CD14-positive monocyte (primary cell): ENCODE measurements at regions not wholly inside any gene's neighbourhood (a gene's known extent, or its start where the extent isn't known, plus 50 kb on each side); places are given as distances from the start of the nearest gene placed in this dataset.

Experiments
- DNase-seq, 3 donors: peaks; one replicate each; pipeline ENCODE4 v3.0.0-alpha.2; 2011 to 2022
- H2AFZ ChIP-seq: 2 replicates; pipeline ENCODE4 v1.6.0; 2012; ENCODE audit warnings: mild to moderate bottlenecking, low read depth, low read length, inconsistent platforms; ENCODE audit not compliant: insufficient read depth, poor library complexity, severe bottlenecking
- H3K27ac ChIP-seq, 2 donors: 1 replicate in 1 of 2; 2 replicates in 1 of 2; pipeline ENCODE4 v1.5.1; 2012 to 2013; ENCODE audit warnings: low read length in 2 of 2, control low read depth in 1 of 2, inconsistent platforms in 1 of 2, low read depth in 1 of 2, mild to moderate bottlenecking in 1 of 2
- H3K27me3 ChIP-seq, 2 donors: one replicate each; pipeline versions ENCODE4 v1.6.0 to v1.6.1; 2011 to 2013; ENCODE audit warnings: low read length in 2 of 2; ENCODE audit not compliant: control insufficient read depth in 2 of 2, insufficient read depth in 2 of 2
- H3K36me3 ChIP-seq, 2 donors: replicated peaks in 1 of 2; 1 replicate in 1 of 2; 2 replicates in 1 of 2; pipeline versions ENCODE4 v1.5.1 to v1.6.1; 2012 to 2013; ENCODE audit warnings: low read length in 2 of 2, control low read depth in 1 of 2, inconsistent platforms in 1 of 2, mild to moderate bottlenecking in 1 of 2; ENCODE audit not compliant: insufficient read depth in 2 of 2, control insufficient read depth in 1 of 2
- H3K4me1 ChIP-seq, 2 donors: 1 replicate in 1 of 2; 2 replicates in 1 of 2; pipeline versions ENCODE4 v1.5.1 to v1.6.1; 2012 to 2013; ENCODE audit warnings: low read length in 2 of 2, control low read depth in 1 of 2, inconsistent platforms in 1 of 2, mild to moderate bottlenecking in 1 of 2, moderate library complexity in 1 of 2; ENCODE audit not compliant: insufficient read depth in 2 of 2, control insufficient read depth in 1 of 2
- H3K4me2 ChIP-seq: replicated peaks from 2 replicates; pipeline ENCODE3; 2012; ENCODE audit warnings: low read length, moderate library complexity, mild to moderate bottlenecking; ENCODE audit not compliant: poor library complexity, severe bottlenecking; ENCODE audit errors: extremely low read depth
- H3K4me3 ChIP-seq, 3 experiments: fragments of 200-600 bp in 1 of 3; sonication (generic) in 1 of 3; replicated peaks in 1 of 3; 1 replicate in 2 of 3; 2 replicates in 1 of 3; pipeline ENCODE4 v1.5.1; 2011 to 2013; ENCODE audit warnings: low read length in 3 of 3, mild to moderate bottlenecking in 3 of 3, control low read depth in 2 of 3, low read depth in 2 of 3, inconsistent platforms in 1 of 3, moderate library complexity in 1 of 3
- H3K79me2 ChIP-seq: 2 replicates; pipeline ENCODE4 v1.6.0; 2012; ENCODE audit warnings: mild to moderate bottlenecking, control low read depth, inconsistent platforms, low read length, moderate library complexity; ENCODE audit not compliant: insufficient read depth
- H3K9ac ChIP-seq: 2 replicates; pipeline ENCODE4 v1.6.0; 2017; ENCODE audit warnings: low read length, mild to moderate bottlenecking; ENCODE audit not compliant: insufficient read depth, poor library complexity, severe bottlenecking
- H3K9me3 ChIP-seq, 2 donors: replicated peaks in 1 of 2; 1 replicate in 1 of 2; 2 replicates in 1 of 2; pipeline versions ENCODE4 v1.5.1 to v1.6.1; 2012 to 2013; ENCODE audit warnings: low read length in 2 of 2, control low read depth in 1 of 2; ENCODE audit not compliant: control insufficient read depth in 1 of 2, insufficient read depth in 1 of 2
- H4K20me1 ChIP-seq: 2 replicates; pipeline ENCODE4 v1.6.0; 2012; ENCODE audit warnings: mild to moderate bottlenecking, low read length, control low read depth, moderate library complexity; ENCODE audit not compliant: insufficient read depth
- H3K27ac Mint-ChIP-seq, 7 donors: one replicate each; pipeline ENCODE4 v1.8.0; 2020; ENCODE audit warnings: mild to moderate bottlenecking in 7 of 7, mixed read lengths in 7 of 7, moderate library complexity in 6 of 7, inconsistent platforms in 2 of 7
- H3K27me3 Mint-ChIP-seq, 3 donors: one replicate each; pipeline ENCODE4 v1.8.0; 2021 to 2022; ENCODE audit warnings: low read depth in 3 of 3, mild to moderate bottlenecking in 3 of 3, mixed read lengths in 3 of 3, moderate library complexity in 3 of 3, inconsistent platforms in 1 of 3
- H3K36me3 Mint-ChIP-seq, 2 donors: one replicate each; pipeline ENCODE4 v1.8.0; 2020; ENCODE audit warnings: mixed read lengths in 2 of 2, inconsistent platforms in 1 of 2, mild to moderate bottlenecking in 1 of 2
- H3K4me1 Mint-ChIP-seq: one replicate; pipeline ENCODE4 v1.8.0; 2020; ENCODE audit warnings: mild to moderate bottlenecking, mixed read lengths
- H3K4me3 Mint-ChIP-seq, 2 donors: one replicate each; pipeline ENCODE4 v1.8.0; 2020; ENCODE audit warnings: mild to moderate bottlenecking in 2 of 2, mixed read lengths in 2 of 2, moderate library complexity in 1 of 2
- H3K9me3 Mint-ChIP-seq, 7 donors: one replicate each; pipeline ENCODE4 v1.8.0; 2020 to 2022; ENCODE audit warnings: mixed read lengths in 7 of 7, mild to moderate bottlenecking in 6 of 7, moderate library complexity in 6 of 7, inconsistent platforms in 2 of 7
- CTCF ChIP-seq: fragments of 200-600 bp; IDR thresholded peaks from one replicate; pipeline ENCODE4 v1.8.0; 2022; ENCODE audit warnings: antibody characterized with exemption, mild to moderate bottlenecking
- WGBS: methylation state at CpG from one replicate; pipeline ENCODE4 v1.1.5; 2013; ENCODE audit warnings: missing lambda C conversion rate; ENCODE audit not compliant: insufficient coverage; 5-methylcytosine and 5-hydroxymethylcytosine counted together
- intact Hi-C, 2 donors: fragments of 100-400 bp; cut with micrococcal nuclease; formaldehyde crosslinking; loops; one replicate each; pipeline versions ENCODE4 v1.15.0 to v1.15.1; 2023

- Histone ChIP-seq H3K36me3 (no peaks in the 10 kb centered on the region), H3K4me3 (no peak overlapping the region), H3K4me1 (no peaks in the 10 kb centered on the region), H3K27ac (no peak overlapping the region), H4K20me1 (no peaks in the 10 kb centered on the region), H2AFZ (no peak overlapping the region), H3K27me3 (no peaks in the 10 kb centered on the region), H3K9ac (no peak overlapping the region), H3K9me3 (peaks cover 17 to 20% of the 10 kb centered on the region in 2 donors), H3K79me2 (no peaks in the 10 kb centered on the region), H3K4me2 (no peak overlapping the region)
- Mint-ChIP-seq H3K36me3 (no peaks in the 10 kb centered on the region), H3K4me1 (no peaks in the 10 kb centered on the region), H3K9me3 (peaks cover 0 to 18% (median 6%) of the 10 kb centered on the region in 7 donors), H3K27ac (no peak overlapping the region), H3K27me3 (peaks cover 0 to 2% (median 1%) of the 10 kb centered on the region in 3 donors), H3K4me3 (no peak overlapping the region)
- WGBS = no CpG with 5 or more reads among the region's 1 CpG
- intact Hi-C loops = no loop called here
- DNase-seq = no peak
- TF ChIP-seq CTCF = no peak
Observed at GRCh38 chr4:60506061-60506460, 694.1 kb upstream of the ADGRL3 start.

- Mint-ChIP-seq H3K4me3 (no peak overlapping the region), H3K27me3 (no peaks in the 10 kb centered on the region), H3K36me3 (no peaks in the 10 kb centered on the region), H3K4me1 (no peaks in the 10 kb centered on the region), H3K27ac (no peak overlapping the region), H3K9me3 (peaks cover 0 to 4% (median 0%) of the 10 kb centered on the region in 7 donors)
- H4K20me1 ChIP-seq = no peaks in the 10 kb centered on the region
- H3K27me3 ChIP-seq = no peaks in the 10 kb centered on the region
- DNase-seq = no peak
- H3K4me1 ChIP-seq = no peaks in the 10 kb centered on the region
- no peaks in the 10 kb centered on the region for H3K36me3 ChIP-seq
- no peak overlapping the region for H3K4me3 ChIP-seq
- TF ChIP-seq CTCF = no peak
- H3K79me2 ChIP-seq = no peaks in the 10 kb centered on the region
- H3K9me3 ChIP-seq = no peaks in the 10 kb centered on the region
- no peak overlapping the region for H3K27ac ChIP-seq
- H3K4me2 ChIP-seq = no peak overlapping the region
- no CpG with 5 or more reads among the region's 3 CpGs for WGBS
- H3K9ac ChIP-seq = no peak overlapping the region
- H2AFZ ChIP-seq = no peak overlapping the region
- intact Hi-C loops = no loop called here
Observed at GRCh38 chr4:60522265-60522664, 677.9 kb upstream of the ADGRL3 start.
